GM21390 (cell line): ENCODE measurements at regions not wholly inside any gene's neighbourhood (a gene's known extent, or its start where the extent isn't known, plus 50 kb on each side); places are given as distances from the start of the nearest gene placed in this dataset.
A peak's percentile ranks its signal among the peaks of the same experiment; 100 is the strongest.
"Not testable (repeated sequence)": the region's sequence is repeated elsewhere in the genome, so short reads cannot be mapped to it uniquely, and the experiment has no call there.

Experiments
- ATAC-seq: cut with Tn5 transposase; IDR thresholded peaks from one replicate; pipeline ENCODE4 v1.9.1; 2021; ENCODE audit not compliant: unreplicated experiment

GRCh38 chr22:48069256-48069655, 1306.8 kb downstream of the TBC1D22A start:
- ATAC-seq: no peak

GRCh38 chr22:48068323-48068885, 1306.0 kb downstream of the TBC1D22A start:
- ATAC-seq: no peak

- ATAC-seq: no peak
Measured at GRCh38 chr22:48065892-48066291, 1303.4 kb downstream of the TBC1D22A start.

- no peak for ATAC-seq
Measured at GRCh38 chr22:48061726-48062125, 1299.3 kb downstream of the TBC1D22A start.

- no peak for ATAC-seq
Measured at GRCh38 chr22:48060266-48060665, 1297.8 kb downstream of the TBC1D22A start.

GRCh38 chr22:48059521-48059920, 1297.1 kb downstream of the TBC1D22A start:
- ATAC-seq: not testable (repeated sequence)

- no peak for ATAC-seq
Measured at GRCh38 chr22:48057116-48057835, 1294.8 kb downstream of the TBC1D22A start.

GRCh38 chr22:48055827-48056226, 1293.4 kb downstream of the TBC1D22A start:
- no peak for ATAC-seq

- ATAC-seq: no peak
Measured at GRCh38 chr22:48055185-48055584, 1292.7 kb downstream of the TBC1D22A start.

GRCh38 chr22:48054596-48054995, 1292.1 kb downstream of the TBC1D22A start:
- ATAC-seq: no peak

- no peak for ATAC-seq
Measured at GRCh38 chr22:48053973-48054372, 1291.5 kb downstream of the TBC1D22A start.

GRCh38 chr22:48053486-48053885, 1291.0 kb downstream of the TBC1D22A start:
- ATAC-seq: no peak

- no peak for ATAC-seq
Measured at GRCh38 chr22:48052621-48052890, 1290.1 kb downstream of the TBC1D22A start.

GRCh38 chr22:48051796-48052620, 1289.6 kb downstream of the TBC1D22A start:
- no peak for ATAC-seq

- ATAC-seq: no peak
Measured at GRCh38 chr22:48050836-48051235, 1288.4 kb downstream of the TBC1D22A start.

- ATAC-seq: no peak
Measured at GRCh38 chr22:48049116-48049515, 1286.7 kb downstream of the TBC1D22A start.

GRCh38 chr22:48047722-48048500, 1285.5 kb downstream of the TBC1D22A start:
- ATAC-seq: no peak

- peak; percentile 85 for ATAC-seq
Measured at GRCh38 chr22:48045369-48045768, 1282.9 kb downstream of the TBC1D22A start.

- no peak for ATAC-seq
Measured at GRCh38 chr22:48044487-48045060, 1282.1 kb downstream of the TBC1D22A start.

GRCh38 chr22:48043581-48043980, 1281.1 kb downstream of the TBC1D22A start:
- ATAC-seq: no peak
